ENCODE measurements at regions not wholly inside any gene's neighbourhood (a gene's known extent, or its start where the extent isn't known, plus 50 kb on each side); places are given as distances from the start of the nearest gene placed in this dataset.

- no peaks in the 10 kb centered on the region for H3K9me3 ChIP-seq
- no peak for DNase-seq
- H3K27me3 ChIP-seq, result no peaks in the 10 kb centered on the region
- intact Hi-C loops (cut with DNase I; ENCODE audit: low total_unique reads), result no loop called here
- TF ChIP-seq EP300 (IDR thresholded peaks at IDR 0.05) (no peak), POLR2AphosphoS5 (IDR thresholded peaks at IDR 0.05) (no peak), CTCF (IDR thresholded peaks at IDR 0.05) (no peak), POLR2A (IDR thresholded peaks at IDR 0.05) (no peak)
- no peak overlapping the region for H3K4me3 ChIP-seq
- no peaks in the 10 kb centered on the region for H3K36me3 ChIP-seq
- WGBS, 5 donors, result 77 to 97% (median 93%) methylated on average over 4 of the region's 4 CpGs
- no peaks in the 10 kb centered on the region for H3K4me1 ChIP-seq
- no peak overlapping the region for H3K27ac ChIP-seq
Observed at GRCh38 chr9:20030221-20030620, 241.4 kb upstream of the SLC24A2 start.

GRCh38 chr9:20028849-20029231, 240.0 kb upstream of the SLC24A2 start:
- intact Hi-C loops (cut with DNase I; ENCODE audit: low total_unique reads), result no loop called here
- no peak overlapping the region for H3K4me3 ChIP-seq
- H3K27ac ChIP-seq, result no peak overlapping the region
- TF ChIP-seq POLR2AphosphoS5 (IDR thresholded peaks at IDR 0.05) (no peak), CTCF (IDR thresholded peaks at IDR 0.05) (no peak), POLR2A (IDR thresholded peaks at IDR 0.05) (no peak), EP300 (IDR thresholded peaks at IDR 0.05) (no peak)
- H3K9me3 ChIP-seq, result no peaks in the 10 kb centered on the region
- no peaks in the 10 kb centered on the region for H3K36me3 ChIP-seq
- no peaks in the 10 kb centered on the region for H3K27me3 ChIP-seq
- DNase-seq, result no peak
- peaks cover 0 to 9% (median 5%) of the 10 kb centered on the region in 4 donors for H3K4me1 ChIP-seq
- WGBS, 5 donors, result 36 to 52% (median 45%) methylated on average over 5 of the region's 5 CpGs

GRCh38 chr9:20028192-20028848, 239.5 kb upstream of the SLC24A2 start:
- Histone ChIP-seq H3K27me3 (no peaks in the 10 kb centered on the region), H3K36me3 (no peaks in the 10 kb centered on the region), H3K4me3 (no peak overlapping the region), H3K4me1 (peaks cover 0 to 14% (median 8%) of the 10 kb centered on the region in 4 donors), H3K27ac (no peak overlapping the region), H3K9me3 (no peaks in the 10 kb centered on the region)
- no peak for DNase-seq
- WGBS, 5 donors, result 40 to 55% (median 47%) methylated on average over 6 of the region's 6 CpGs
- intact Hi-C loops (cut with DNase I; ENCODE audit: low total_unique reads), result no loop called here
- no peak for TF ChIP-seq POLR2A (IDR thresholded peaks at IDR 0.05)
- TF ChIP-seq EP300 (IDR thresholded peaks at IDR 0.05), result no peak
- no peak for TF ChIP-seq POLR2AphosphoS5 (IDR thresholded peaks at IDR 0.05)
- TF ChIP-seq CTCF (IDR thresholded peaks at IDR 0.05), result no peak

- Histone ChIP-seq H3K9me3 (no peaks in the 10 kb centered on the region), H3K4me3 (no peak overlapping the region), H3K4me1 (peaks cover 0 to 17% (median 8%) of the 10 kb centered on the region in 4 donors), H3K36me3 (no peaks in the 10 kb centered on the region), H3K27me3 (no peaks in the 10 kb centered on the region), H3K27ac (no peak overlapping the region)
- intact Hi-C loops (cut with DNase I; ENCODE audit: low total_unique reads), result no loop called here
- DNase-seq, result no peak
- TF ChIP-seq POLR2AphosphoS5 (IDR thresholded peaks at IDR 0.05), result no peak
- TF ChIP-seq CTCF (IDR thresholded peaks at IDR 0.05), result no peak
- TF ChIP-seq POLR2A (IDR thresholded peaks at IDR 0.05), result no peak
- TF ChIP-seq EP300 (IDR thresholded peaks at IDR 0.05), result no peak
- 26 to 49% (median 38%) methylated on average over 8 of the region's 8 CpGs for WGBS, 5 donors
Observed at GRCh38 chr9:20023961-20024571, 235.2 kb upstream of the SLC24A2 start.

All from stomach (tissue), 8 donors.